CD4-positive, alpha-beta memory T cell (primary cell): ENCODE measurements at regions not wholly inside any gene's neighbourhood (a gene's known extent, or its start where the extent isn't known, plus 50 kb on each side); places are given as distances from the start of the nearest gene placed in this dataset.

Source experiments
- CTCF ChIA-PET: fragments of 350-600 bp; sonication (Branson Sonifier 250); formaldehyde crosslinking; loops from one replicate; lab custom pipeline; 2021; ENCODE audit warnings: inconsistent platforms; ENCODE audit not compliant: partially characterized antibody; lab: Charles Lee
- POLR2A ChIA-PET: fragments of 350-600 bp; sonication (Branson Sonifier 250); formaldehyde crosslinking; loops from one replicate; lab custom pipeline; 2021; ENCODE audit not compliant: partially characterized antibody; lab: Charles Lee
- DNase-seq, 5 donors: peaks; one replicate each; pipeline versions ENCODE4 v3.0.0 to v3.0.0-alpha.2; 2020 to 2022; ENCODE audit warnings: mixed read lengths in 1 of 5
- H3K27ac ChIP-seq: one replicate; pipeline ENCODE4 v1.7.0; 2013; ENCODE audit warnings: low read depth, low read length
- H3K27me3 ChIP-seq: 2 replicates; pipeline ENCODE4 v1.7.0; 2013; ENCODE audit warnings: mild to moderate bottlenecking, low read length, moderate library complexity; ENCODE audit not compliant: insufficient read depth
- H3K36me3 ChIP-seq: 2 replicates; pipeline ENCODE4 v1.7.0; 2013; ENCODE audit warnings: mild to moderate bottlenecking, low read length, moderate library complexity; ENCODE audit not compliant: insufficient read depth
- H3K4me1 ChIP-seq: 2 replicates; pipeline ENCODE4 v1.7.0; 2013; ENCODE audit warnings: mild to moderate bottlenecking, low read length, moderate library complexity; ENCODE audit not compliant: insufficient read depth
- H3K4me3 ChIP-seq, 2 donors: one replicate each; pipeline ENCODE4 v1.7.0; 2013; ENCODE audit warnings: low read length in 2 of 2, mild to moderate bottlenecking in 1 of 2
- H3K9me3 ChIP-seq, 2 donors: one replicate each; pipeline ENCODE4 v1.7.0; 2013; ENCODE audit warnings: low read length in 2 of 2, control low read depth in 1 of 2; ENCODE audit not compliant: control insufficient read depth in 1 of 2
- H3K27ac Mint-ChIP-seq, 7 donors: one replicate each; pipeline ENCODE4 v1.8.0; 2020 to 2021; ENCODE audit warnings: mixed read lengths in 7 of 7, mild to moderate bottlenecking in 6 of 7, inconsistent platforms in 3 of 7, moderate library complexity in 3 of 7
- H3K27me3 Mint-ChIP-seq, 2 donors: one replicate each; pipeline ENCODE4 v1.8.0; 2020 to 2021; ENCODE audit warnings: mixed read lengths in 2 of 2
- H3K36me3 Mint-ChIP-seq, 2 donors: one replicate each; pipeline ENCODE4 v1.8.0; 2020 to 2021; ENCODE audit warnings: mixed read lengths in 2 of 2, inconsistent platforms in 1 of 2, mild to moderate bottlenecking in 1 of 2
- H3K4me1 Mint-ChIP-seq, 4 donors: one replicate each; pipeline ENCODE4 v1.8.0; 2020 to 2021; ENCODE audit warnings: mixed read lengths in 4 of 4, mild to moderate bottlenecking in 1 of 4
- H3K4me3 Mint-ChIP-seq, 8 donors: one replicate each; pipeline ENCODE4 v1.8.0; 2020 to 2021; ENCODE audit warnings: mixed read lengths in 8 of 8, mild to moderate bottlenecking in 7 of 8, moderate library complexity in 6 of 8, inconsistent platforms in 3 of 8
- H3K9me3 Mint-ChIP-seq, 8 donors: one replicate each; pipeline ENCODE4 v1.8.0; 2020 to 2021; ENCODE audit warnings: mixed read lengths in 8 of 8, mild to moderate bottlenecking in 5 of 8, inconsistent platforms in 3 of 8, moderate library complexity in 1 of 8
- intact Hi-C: fragments of 100-400 bp; cut with micrococcal nuclease; formaldehyde crosslinking; loops from one replicate; pipeline ENCODE4 v1.15.1; 2023

- Histone ChIP-seq H3K9me3 (no peaks in the 10 kb centered on the region), H3K4me1 (no peaks in the 10 kb centered on the region), H3K4me3 (no peak overlapping the region), H3K27ac (no peak overlapping the region), H3K36me3 (no peaks in the 10 kb centered on the region), H3K27me3 (no peaks in the 10 kb centered on the region)
- POLR2A ChIA-PET = no interaction called here
- DNase-seq = no peak
- Mint-ChIP-seq H3K4me3 (no peak overlapping the region), H3K4me1 (no peaks in the 10 kb centered on the region), H3K27me3 (peaks cover 4 to 5% of the 10 kb centered on the region in 2 donors), H3K27ac (no peak overlapping the region), H3K36me3 (no peaks in the 10 kb centered on the region), H3K9me3 (peaks cover 0 to 4% (median 0%) of the 10 kb centered on the region in 8 donors)
- CTCF ChIA-PET = no interaction called here
- intact Hi-C loops = no loop called here
These were observed 217.7 kb downstream of the SEC23IP start for GRCh38 chr10:120110196-120110595.

GRCh38 chr10:120111628-120112027, 219.1 kb downstream of the SEC23IP start:
- Mint-ChIP-seq H3K4me3 (no peak overlapping the region), H3K27me3 (peaks cover 2 to 9% of the 10 kb centered on the region in 2 donors)

GRCh38 chr10:120112809-120113208, 220.3 kb downstream of the SEC23IP start:
- Mint-ChIP-seq H3K4me1 (no peaks in the 10 kb centered on the region), H3K9me3 (peaks cover 0 to 4% (median 0%) of the 10 kb centered on the region in 8 donors), H3K27me3 (peaks cover 2 to 9% of the 10 kb centered on the region in 2 donors), H3K4me3 (no peak overlapping the region), H3K36me3 (no peaks in the 10 kb centered on the region), H3K27ac (no peak overlapping the region)
- Histone ChIP-seq H3K36me3 (no peaks in the 10 kb centered on the region), H3K27ac (no peak overlapping the region), H3K9me3 (no peaks in the 10 kb centered on the region), H3K4me1 (no peaks in the 10 kb centered on the region), H3K27me3 (no peaks in the 10 kb centered on the region), H3K4me3 (no peak overlapping the region)
- ChIA-PET POLR2A (no interaction called here), CTCF (no interaction called here)
- intact Hi-C loops = no loop called here
- no peak for DNase-seq

More at GRCh38 chr10:120111628-120112027, 219.1 kb downstream of the SEC23IP start:
- Histone ChIP-seq H3K36me3 (no peaks in the 10 kb centered on the region), H3K27ac (no peak overlapping the region), H3K4me1 (no peaks in the 10 kb centered on the region), H3K4me3 (no peak overlapping the region), H3K27me3 (no peaks in the 10 kb centered on the region), H3K9me3 (no peaks in the 10 kb centered on the region)
- DNase-seq = no peak
- peaks cover 0 to 4% (median 0%) of the 10 kb centered on the region in 8 donors for H3K9me3 Mint-ChIP-seq
- CTCF ChIA-PET = no interaction called here
- no peaks in the 10 kb centered on the region for H3K36me3 Mint-ChIP-seq
- no peaks in the 10 kb centered on the region for H3K4me1 Mint-ChIP-seq
- intact Hi-C loops = no loop called here
- POLR2A ChIA-PET = no interaction called here
- no peak overlapping the region for H3K27ac Mint-ChIP-seq

- CTCF ChIA-PET = no interaction called here
- intact Hi-C loops = no loop called here
- no peak overlapping the region for H3K4me3 ChIP-seq
These were observed 223.4 kb downstream of the SEC23IP start for GRCh38 chr10:120115959-120116358.

GRCh38 chr10:120121768-120122167, 229.2 kb downstream of the SEC23IP start:
- Histone ChIP-seq H3K36me3 (no peaks in the 10 kb centered on the region), H3K27ac (no peak overlapping the region), H3K4me3 (no peak overlapping the region), H3K27me3 (no peaks in the 10 kb centered on the region), H3K4me1 (no peaks in the 10 kb centered on the region), H3K9me3 (no peaks in the 10 kb centered on the region)
- CTCF ChIA-PET = no interaction called here
- no peak overlapping the region for H3K27ac Mint-ChIP-seq
- no peaks in the 10 kb centered on the region for H3K36me3 Mint-ChIP-seq
- H3K9me3 Mint-ChIP-seq = peaks cover 0 to 10% (median 4%) of the 10 kb centered on the region in 8 donors
- POLR2A ChIA-PET = no interaction called here
- no peaks in the 10 kb centered on the region for H3K4me1 Mint-ChIP-seq
- DNase-seq = no peak
- peaks cover 9 to 12% of the 10 kb centered on the region in 2 donors for H3K27me3 Mint-ChIP-seq
- no peak overlapping the region for H3K4me3 Mint-ChIP-seq
- intact Hi-C loops = no loop called here

More at GRCh38 chr10:120115959-120116358, 223.4 kb downstream of the SEC23IP start:
- no peaks in the 10 kb centered on the region for H3K9me3 ChIP-seq
- Mint-ChIP-seq H3K4me1 (no peaks in the 10 kb centered on the region), H3K27ac (no peak overlapping the region), H3K36me3 (no peaks in the 10 kb centered on the region), H3K9me3 (peaks cover 0 to 6% (median 3%) of the 10 kb centered on the region in 8 donors), H3K27me3 (peaks cover 5 to 9% of the 10 kb centered on the region in 2 donors), H3K4me3 (no peak overlapping the region)
- no peaks in the 10 kb centered on the region for H3K27me3 ChIP-seq
- no peak overlapping the region for H3K27ac ChIP-seq
- DNase-seq = no peak
- no peaks in the 10 kb centered on the region for H3K36me3 ChIP-seq
- POLR2A ChIA-PET = no interaction called here
- H3K4me1 ChIP-seq = no peaks in the 10 kb centered on the region

GRCh38 chr10:120131183-120131582, 238.7 kb downstream of the SEC23IP start:
- no peak overlapping the region for H3K4me3 ChIP-seq
- H3K36me3 Mint-ChIP-seq = no peaks in the 10 kb centered on the region
- intact Hi-C loops = no loop called here
- no peak for DNase-seq
- H3K27ac ChIP-seq = no peak overlapping the region
- peaks cover 17 to 19% of the 10 kb centered on the region in 2 donors for H3K27me3 Mint-ChIP-seq
- H3K27me3 ChIP-seq = no peaks in the 10 kb centered on the region
- H3K4me1 Mint-ChIP-seq = no peaks in the 10 kb centered on the region
- H3K27ac Mint-ChIP-seq = no peak overlapping the region
- no peaks in the 10 kb centered on the region for H3K4me1 ChIP-seq
- H3K4me3 Mint-ChIP-seq = no peak overlapping the region
- ChIA-PET CTCF (no interaction called here), POLR2A (no interaction called here)
- peaks cover 0 to 6% (median 4%) of the 10 kb centered on the region in 8 donors for H3K9me3 Mint-ChIP-seq
- no peaks in the 10 kb centered on the region for H3K9me3 ChIP-seq
- no peaks in the 10 kb centered on the region for H3K36me3 ChIP-seq

GRCh38 chr10:120132811-120133210, 240.3 kb downstream of the SEC23IP start:
- POLR2A ChIA-PET = no interaction called here
- Histone ChIP-seq H3K4me3 (no peak overlapping the region), H3K9me3 (no peaks in the 10 kb centered on the region), H3K27me3 (no peaks in the 10 kb centered on the region), H3K4me1 (no peaks in the 10 kb centered on the region), H3K27ac (no peak overlapping the region), H3K36me3 (no peaks in the 10 kb centered on the region)
- intact Hi-C loops = no loop called here
- no peaks in the 10 kb centered on the region for H3K4me1 Mint-ChIP-seq
- peaks cover 8 to 14% of the 10 kb centered on the region in 2 donors for H3K27me3 Mint-ChIP-seq
- DNase-seq = no peak
- no peak overlapping the region for H3K4me3 Mint-ChIP-seq
- CTCF ChIA-PET = no interaction called here
- no peak overlapping the region for H3K27ac Mint-ChIP-seq
- H3K9me3 Mint-ChIP-seq = peaks cover 0 to 5% (median 2%) of the 10 kb centered on the region in 8 donors
- no peaks in the 10 kb centered on the region for H3K36me3 Mint-ChIP-seq

GRCh38 chr10:120138689-120139088, 246.2 kb downstream of the SEC23IP start:
- Mint-ChIP-seq H3K27me3 (peaks cover 8 to 10% of the 10 kb centered on the region in 2 donors), H3K36me3 (no peaks in the 10 kb centered on the region), H3K4me3 (no peak overlapping the region), H3K27ac (no peak overlapping the region), H3K4me1 (no peaks in the 10 kb centered on the region), H3K9me3 (peaks cover 0 to 3% (median 0%) of the 10 kb centered on the region in 8 donors)
- H3K4me1 ChIP-seq = no peaks in the 10 kb centered on the region
- POLR2A ChIA-PET = no interaction called here
- no peak overlapping the region for H3K27ac ChIP-seq
- DNase-seq = no peak
- H3K36me3 ChIP-seq = no peaks in the 10 kb centered on the region
- intact Hi-C loops = no loop called here
- H3K27me3 ChIP-seq = no peaks in the 10 kb centered on the region
- CTCF ChIA-PET = no interaction called here
- H3K4me3 ChIP-seq = no peak overlapping the region
- H3K9me3 ChIP-seq = no peaks in the 10 kb centered on the region
